HCEC 1CT (cell line): ENCODE measurements at regions not wholly inside any gene's neighbourhood (a gene's known extent, or its start where the extent isn't known, plus 50 kb on each side); places are given as distances from the start of the nearest gene placed in this dataset.

Experiments used
- DNase-seq: peaks from one replicate; pipeline ENCODE4 v3.0.0-alpha.2; 2017

DNA sequence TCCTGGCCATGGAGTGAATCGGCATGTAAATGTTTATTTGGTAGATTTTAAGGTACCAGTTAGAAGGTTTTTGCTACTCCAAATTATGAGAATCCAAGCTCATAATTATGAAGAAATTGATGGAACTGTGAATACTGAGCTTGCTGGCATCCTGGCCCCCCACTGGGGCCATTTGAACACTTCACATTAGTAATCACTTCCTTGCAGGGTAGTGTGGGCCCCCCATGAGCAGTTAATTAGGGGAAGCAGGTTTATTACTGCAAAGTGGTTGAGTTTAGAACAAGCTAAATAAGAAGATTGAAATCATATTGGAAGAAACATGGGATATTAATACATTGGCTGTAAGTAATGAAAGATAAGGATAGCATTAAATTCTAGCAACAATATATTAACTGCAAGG, 86.7 kb downstream of the S1PR1 start:
- no peak for DNase-seq

DNA sequence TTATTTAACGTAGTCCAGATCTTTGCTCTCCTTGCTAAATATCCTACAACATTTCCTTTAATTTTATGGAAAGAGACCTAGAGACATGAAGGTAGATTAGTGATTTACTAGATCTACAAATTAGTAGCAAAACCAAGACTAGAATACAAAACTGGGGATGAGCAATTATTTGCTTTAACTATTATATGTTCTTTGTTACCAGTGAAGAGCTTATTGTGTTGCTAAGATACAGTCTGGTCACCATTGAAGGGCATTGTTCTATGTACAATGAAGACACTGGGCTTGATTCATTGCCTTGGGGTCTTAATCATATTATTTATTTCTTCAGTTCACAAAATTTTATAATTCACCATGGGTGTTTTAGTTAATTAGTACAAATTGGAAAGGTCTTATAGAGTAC, 88.3 kb downstream of the S1PR1 start:
- no peak for DNase-seq

DNA sequence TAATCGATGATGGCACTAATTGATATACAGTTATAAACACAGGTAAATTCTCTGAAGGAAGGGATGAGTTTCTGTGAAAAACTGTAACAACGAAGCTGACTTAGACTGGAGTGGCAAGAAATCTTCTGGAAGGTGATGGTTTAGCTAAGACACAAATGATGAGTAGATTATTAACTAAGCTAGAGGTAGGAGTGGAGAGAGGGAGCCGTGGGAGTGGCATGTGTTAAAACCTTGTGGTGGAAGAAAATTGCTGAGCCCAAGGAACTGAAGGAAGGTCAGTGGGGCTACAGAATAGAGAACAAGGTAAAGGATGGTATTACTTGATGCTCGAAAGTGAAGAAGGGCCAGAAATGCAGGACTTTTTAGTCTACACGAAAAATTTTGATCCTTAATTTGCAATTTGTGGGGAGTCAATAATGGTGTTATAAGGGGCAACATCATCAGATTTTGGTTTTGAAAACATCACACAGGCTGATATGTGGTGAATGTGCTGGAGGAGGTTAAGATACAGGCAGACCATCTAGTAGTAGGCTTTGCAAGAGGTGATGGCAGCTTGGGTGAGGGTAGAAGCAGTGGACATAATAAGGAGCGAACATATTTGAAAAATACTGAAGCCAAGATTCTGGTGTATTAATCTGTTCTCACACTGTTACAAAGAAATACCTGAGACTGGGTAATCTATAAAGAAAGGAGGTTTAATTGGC, 93.8 kb downstream of the S1PR1 start:
- no peak for DNase-seq

DNA sequence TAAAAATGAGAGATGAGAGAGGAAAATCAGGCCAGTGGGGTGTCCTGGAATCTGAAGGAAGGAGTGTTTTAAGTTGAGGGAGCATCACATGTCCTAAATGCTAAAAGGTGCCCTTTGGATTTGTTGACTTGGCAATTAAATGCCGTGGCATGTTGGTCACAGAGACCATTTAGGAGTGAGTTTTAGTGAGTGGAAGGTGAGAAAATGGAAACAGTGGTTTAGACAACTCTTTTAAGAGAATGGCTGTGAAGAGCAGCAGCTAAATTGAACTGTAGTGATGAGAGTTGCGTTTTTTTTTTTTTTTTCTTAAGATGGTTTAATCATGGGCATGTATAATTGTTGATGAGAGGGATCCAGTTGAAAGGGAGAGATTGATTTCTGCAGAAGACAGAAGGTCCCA, 95.0 kb downstream of the S1PR1 start:
- no peak for DNase-seq

DNA sequence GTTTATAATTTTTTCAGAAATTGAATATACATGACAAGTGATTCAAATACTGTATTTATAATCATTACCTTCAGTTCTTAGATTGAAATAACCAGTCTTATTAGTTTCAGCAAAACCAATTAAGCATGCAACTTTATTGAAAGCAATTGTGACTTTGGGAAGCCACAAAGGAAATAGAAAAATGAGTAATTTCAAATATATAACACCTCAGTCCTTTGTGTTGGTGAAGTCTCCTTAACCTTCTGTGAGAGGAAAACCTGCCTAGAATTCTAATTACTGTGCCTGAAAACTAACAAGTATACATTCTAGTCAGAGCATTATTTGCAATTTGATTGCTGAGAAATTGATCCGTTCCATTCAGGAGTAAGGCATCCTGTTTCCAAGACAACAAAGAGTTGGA, 95.8 kb downstream of the S1PR1 start:
- no peak for DNase-seq

DNA sequence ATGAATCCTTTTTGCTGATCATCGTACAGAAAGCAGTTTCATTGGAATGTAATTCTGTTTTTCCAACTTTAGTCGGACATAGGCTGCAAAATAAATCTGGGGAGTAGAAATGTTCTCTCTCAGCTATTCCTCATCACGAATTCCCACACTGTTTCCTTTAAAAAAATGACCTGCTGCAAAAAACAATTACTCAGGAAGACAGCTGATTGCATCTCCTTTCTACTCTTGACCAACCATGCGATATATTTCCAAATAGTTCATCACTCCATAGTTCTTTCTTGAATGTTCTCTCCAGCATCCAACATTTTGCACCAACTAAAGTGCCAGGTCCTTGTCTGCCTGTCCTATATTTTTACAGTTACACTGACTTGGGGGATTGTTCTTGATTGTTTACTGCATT, 96.4 kb downstream of the S1PR1 start:
- no peak for DNase-seq

DNA sequence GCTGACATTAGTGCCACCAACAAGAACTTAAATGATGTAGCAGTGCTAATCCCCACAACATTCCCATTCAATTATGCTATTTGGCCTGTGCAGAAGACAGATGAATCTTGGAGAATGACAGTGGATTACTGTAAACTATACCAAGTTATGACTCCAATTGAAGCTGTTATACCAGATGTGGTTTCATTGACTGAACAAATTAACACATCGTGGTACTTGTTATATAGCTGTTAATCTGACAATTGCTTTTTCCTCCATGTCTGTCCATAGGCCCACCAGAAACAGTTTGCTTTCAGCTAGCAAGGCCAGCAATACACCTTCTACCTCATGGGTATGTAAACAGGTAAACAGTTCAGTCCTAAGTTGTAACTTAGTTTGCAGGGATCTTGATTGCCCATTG, 101.1 kb downstream of the S1PR1 start:
- DNase-seq = no peak

DNA sequence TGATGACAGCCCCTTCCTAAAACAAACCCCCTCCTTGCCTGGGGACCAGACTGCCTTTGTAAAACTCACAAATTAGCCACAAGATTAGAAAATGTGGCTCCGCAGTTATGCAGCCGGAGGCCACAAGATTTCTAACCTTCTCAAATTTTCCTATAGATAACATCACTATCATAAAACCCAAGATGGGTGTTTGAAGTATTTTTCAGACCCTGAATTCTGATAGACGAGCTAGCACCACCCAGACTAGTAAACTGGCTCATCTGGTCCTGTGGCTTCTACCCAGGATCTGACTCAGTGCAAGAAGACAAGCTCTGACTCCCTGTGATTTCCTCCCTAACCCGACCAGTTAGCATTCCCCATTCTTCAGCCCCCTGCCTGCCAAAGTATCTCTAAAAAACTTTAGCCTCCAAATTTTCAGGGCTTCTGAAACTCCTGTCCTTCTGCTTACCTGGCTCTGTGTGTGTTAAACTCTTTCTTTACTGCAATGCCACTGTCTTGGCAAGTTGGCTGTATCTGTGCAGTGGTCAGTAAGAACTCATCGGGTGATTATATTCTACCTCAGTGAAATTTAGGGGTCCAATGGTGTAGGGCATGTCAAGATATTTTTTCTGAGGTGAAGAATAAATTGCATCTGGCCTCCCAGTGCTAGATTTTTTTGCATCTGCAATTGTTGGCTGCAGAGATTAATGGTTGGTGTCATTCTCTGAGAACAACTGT, 102.1 kb downstream of the S1PR1 start:
- DNase-seq = no peak

DNA sequence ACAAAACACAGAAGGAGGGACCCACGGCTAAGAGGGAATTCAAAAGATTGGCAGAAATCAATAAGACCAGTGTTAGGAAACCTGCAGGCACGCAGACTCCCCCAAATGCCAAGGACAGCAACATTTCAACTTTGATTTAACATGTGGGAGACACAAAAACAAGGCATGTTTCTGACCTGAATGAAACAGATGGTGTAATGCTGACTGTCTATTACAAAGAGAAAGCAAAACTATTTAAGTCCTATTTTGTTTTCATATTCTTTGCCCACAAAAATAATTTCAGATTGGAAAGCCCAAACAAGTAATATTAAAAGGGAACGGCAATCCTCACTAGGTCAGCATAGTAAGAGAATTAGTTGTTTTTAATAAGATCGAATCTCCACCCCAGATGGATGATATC, 107.9 kb downstream of the S1PR1 start:
- DNase-seq = no peak

DNA sequence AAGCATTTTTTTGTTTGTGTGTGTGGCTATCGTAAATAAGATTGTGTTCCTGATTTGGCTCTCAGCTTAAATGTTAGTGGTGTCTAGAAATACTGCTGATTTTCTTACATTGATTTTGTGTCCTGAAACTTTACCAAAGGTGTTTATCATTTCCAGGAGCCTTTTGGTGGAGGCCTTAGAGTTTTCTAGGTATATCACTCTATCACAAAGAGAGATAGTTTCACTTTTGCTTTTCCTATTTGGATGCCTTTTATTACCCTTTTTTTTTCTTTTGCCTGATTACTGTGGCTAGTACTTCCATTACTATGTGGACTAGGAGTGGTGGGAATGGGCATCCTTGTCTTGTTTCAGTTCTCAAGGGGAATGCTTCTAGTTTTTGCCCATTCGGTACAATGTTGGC, 109.6 kb downstream of the S1PR1 start:
- no peak for DNase-seq

DNA sequence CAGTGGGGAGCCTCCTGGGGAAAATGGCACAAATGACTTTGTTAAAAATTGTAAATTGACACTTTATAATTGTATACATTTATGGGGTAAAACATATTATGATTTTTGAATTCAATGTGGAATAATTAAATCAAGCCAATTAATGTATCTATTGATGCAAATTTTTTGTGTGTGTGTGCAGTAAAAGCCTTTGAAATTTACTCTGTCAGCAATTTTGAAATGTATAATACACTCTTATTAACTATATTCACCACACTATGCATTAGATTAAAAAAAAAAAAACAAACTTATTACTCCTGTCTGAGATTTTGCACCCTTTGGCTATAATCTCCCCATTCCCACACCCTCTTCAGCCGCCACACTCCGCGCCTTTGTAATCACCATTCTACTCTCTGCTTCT, 119.2 kb downstream of the S1PR1 start:
- no peak for DNase-seq

DNA sequence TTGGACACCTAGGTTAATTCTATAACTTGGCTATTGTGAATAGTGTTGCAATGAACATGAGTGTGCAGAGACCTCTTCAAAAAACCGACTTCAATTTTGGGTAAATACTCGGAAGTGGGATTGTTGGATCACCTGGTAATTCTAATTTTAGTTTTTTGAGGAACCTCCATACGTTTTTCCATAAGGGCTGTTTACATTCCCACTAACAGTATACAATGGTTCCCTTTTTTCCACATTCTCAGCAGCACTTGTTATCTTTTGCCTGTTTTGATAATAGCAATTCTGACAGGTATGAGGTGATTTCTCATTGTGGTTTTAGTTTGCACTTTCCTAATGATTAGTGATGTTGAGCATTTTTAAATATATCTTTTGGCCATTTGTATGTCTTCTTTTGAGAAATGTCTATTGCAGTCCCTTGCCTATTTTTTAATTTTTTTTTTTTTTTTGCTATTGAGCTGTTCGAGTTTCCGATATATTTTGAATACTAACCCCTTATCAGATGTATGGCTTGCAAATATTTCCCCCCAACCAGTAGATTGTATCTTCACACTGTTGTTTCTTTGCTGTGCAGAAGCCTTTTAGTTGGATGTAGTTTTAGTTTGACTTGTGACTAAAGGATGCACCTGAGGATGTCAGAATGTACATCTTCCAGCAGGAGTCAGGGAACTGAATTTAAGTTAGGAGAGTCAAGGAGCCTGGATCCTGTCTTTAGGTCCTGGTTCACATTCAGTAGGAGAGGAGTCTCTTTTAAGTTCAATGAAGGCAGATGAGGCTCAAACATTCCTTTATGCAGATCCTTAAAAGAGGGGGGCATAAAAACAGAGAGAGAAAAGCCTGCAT, 120.0 kb downstream of the S1PR1 start:
- DNase-seq = no peak

DNA sequence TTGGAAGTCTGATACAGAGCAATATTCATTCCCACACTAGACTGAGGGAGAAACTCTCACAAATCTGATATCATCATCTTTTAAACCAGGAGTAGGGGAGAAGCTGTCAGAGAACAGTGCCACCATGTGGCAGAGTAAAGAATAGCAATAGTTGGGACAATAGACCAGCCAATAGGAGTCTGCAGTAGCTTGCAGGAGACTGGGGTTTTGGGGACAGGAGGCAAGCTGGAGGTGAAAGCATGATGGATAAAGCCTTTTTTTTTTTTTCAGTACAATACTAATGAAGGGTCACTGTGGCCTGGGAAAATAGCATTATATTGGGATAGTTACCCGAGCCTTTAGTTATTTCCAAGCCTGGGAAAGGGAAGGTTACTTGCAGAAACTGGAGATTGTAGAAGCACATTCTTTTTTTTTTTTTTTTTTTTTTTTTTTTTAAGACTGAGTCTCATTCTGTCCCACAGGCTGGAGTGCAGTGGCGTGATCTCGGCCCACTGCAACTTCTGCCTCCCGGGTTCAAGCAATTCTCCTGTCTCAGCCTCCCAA, 120.7 kb downstream of the S1PR1 start:
- peak; percentile 60 for DNase-seq

DNA sequence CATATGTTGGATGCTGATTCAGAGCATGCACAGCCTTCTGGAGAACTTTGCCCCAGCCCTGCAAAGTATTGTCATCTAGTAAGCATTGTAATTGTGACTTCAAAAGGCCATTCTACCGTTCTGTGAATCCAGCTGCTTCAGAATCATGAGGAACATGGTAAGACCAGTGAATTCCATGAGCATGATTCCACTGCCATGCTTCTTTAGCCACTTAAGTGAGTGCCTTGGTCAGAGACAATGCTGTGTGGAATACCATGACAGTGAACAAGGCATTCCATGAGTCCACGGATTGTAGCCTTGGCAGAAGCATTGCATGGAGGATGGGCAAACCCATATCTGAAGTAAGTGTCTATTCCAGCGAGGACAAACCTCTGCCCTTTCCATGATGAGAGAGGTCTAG, 123.7 kb downstream of the S1PR1 start:
- DNase-seq = no peak

DNA sequence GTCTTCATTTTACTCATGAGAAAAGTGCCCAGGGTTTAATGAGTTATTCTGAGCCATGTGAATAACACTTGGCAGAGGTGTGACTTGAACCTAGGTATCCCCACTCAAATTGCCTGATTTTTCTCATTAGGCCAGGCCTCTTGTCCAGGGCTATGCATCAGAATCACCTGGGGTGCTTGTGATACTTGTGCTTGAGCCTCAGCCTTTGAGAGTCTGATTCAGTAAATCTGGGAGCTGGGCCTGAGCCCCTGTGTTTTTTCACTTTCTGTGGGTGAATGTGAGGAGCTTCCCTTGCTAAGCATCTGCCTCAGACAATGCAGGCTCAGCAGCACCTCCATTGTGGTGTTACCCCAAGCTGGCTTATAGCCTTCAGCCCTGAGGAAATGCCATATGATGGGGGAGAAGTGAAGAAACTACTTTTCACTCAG, 127.1 kb downstream of the S1PR1 start:
- DNase-seq = no peak

DNA sequence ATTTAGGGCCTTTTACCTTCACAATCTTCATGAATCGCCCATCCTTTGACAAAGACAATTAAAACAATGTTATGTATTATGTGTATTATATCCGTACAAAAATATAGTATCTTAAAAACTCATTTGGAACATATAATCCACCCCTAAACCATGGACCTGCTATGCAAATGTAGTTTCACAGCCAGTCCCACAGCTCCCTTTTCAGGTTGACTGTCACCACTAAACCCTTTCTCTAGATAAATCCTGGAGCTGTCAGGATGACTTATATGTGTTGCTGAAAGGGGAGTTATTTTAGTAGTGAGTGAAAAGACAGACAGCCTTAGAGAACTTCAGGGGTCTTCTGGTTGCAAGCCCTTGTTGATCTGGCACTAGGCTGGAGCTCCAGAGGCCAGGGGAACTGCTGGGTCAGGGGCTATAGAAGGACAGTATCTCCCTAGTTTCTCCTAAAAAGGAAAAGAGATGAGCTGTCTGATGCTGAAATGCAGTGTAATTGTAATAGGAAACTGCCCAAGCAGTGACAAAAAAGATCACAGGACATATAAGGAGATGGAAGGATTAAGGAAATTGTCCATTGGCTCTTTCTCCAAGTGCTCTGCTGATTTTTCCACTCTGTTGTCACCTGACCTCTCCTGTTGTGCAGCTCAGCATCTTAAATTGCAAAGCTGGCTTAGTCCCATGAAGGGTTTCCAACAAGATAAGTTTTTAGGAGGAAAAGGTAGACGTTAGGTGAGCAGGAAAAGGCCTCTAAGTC, 127.7 kb downstream of the S1PR1 start:
- no peak for DNase-seq

DNA sequence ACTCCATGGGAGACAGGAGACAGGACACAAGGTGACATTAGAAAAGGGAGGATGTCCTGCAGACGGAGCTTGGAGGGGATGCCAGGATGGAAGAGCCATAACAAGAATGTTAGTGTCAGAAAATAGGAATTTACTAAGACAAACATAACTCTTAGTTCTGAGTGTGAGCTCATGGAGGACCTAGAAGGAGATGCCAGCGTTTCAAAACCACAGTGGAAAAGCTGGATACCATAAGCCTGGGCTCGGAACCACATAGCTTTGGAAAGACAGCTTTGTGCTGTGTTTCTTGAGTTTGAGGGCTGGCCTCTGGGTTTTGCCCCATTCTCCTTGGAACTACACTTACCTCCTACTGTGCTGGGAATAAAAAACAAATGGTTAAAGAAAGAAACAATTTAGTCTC, 128.4 kb downstream of the S1PR1 start:
- no peak for DNase-seq

DNA sequence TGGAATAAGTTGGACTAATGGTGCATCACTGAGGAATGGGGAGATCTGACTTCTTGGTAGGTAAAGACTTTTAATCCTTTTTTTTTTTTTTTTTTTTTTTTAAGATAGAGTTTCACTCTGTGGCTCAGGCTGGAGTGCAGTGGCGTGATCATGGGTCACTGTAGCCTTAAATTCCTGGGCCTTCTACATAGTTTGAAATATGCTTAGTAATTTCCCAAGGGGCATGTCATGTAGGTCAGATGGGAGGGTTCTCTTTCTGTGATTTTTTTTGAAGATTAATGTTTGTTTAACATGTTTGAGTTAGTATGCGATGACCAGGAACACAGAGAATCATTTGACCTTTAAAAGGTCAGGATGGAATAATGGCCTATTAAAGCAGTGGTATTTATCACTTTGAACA, 129.1 kb downstream of the S1PR1 start:
- no peak for DNase-seq

DNA sequence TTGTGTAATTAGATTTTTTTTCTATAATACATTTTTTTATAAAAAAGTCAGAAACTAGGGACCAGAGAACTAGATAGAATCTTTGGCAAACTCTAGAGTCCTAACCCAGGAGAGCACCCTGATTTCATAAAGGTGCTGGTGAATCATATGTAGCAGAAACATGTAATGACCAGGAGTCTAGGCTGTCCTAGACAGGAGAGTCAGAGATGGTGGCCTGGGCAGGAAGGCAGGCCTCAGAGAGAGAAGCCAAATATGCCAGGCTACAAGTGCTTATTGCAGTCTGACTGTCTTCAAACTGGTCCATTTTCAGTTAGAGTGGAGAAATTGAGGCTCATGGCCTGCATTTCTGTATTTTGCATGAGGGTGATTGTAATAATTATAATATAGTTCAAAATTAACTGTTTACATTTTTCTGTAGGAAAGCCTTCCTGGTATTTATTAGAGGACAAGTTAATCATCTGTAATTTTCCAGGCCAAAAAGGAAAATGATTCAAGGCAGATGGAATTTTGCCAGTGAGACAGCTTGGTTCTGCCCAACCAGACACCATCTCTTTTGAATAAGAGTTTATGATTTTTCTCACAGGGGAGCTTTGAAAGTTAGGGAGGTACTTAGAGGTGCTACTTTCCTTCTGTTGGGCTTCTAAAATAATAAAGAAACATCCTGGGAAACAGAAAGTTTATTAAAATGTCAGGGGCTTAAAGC, 129.8 kb downstream of the S1PR1 start:
- peak; percentile 37 for DNase-seq

DNA sequence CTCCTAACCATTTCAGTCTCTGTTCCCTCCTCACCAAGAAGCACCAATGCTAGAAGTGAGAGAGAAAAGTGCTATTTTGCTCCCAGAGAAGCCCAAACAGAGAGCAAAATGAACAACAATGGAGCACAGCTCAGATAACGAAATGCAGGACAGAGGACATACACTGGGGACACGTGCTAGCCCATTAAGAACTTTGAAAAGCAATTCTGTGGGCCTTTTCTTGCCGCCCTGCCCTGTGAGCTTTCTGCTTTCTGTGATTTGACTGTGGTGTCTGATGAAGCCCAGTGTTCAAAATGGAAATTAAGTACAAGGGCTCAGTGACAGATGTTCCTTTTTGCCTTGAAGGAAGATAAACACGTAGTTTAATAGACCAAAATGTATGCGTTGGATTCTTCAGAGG, 130.8 kb downstream of the S1PR1 start:
- no peak for DNase-seq

DNA sequence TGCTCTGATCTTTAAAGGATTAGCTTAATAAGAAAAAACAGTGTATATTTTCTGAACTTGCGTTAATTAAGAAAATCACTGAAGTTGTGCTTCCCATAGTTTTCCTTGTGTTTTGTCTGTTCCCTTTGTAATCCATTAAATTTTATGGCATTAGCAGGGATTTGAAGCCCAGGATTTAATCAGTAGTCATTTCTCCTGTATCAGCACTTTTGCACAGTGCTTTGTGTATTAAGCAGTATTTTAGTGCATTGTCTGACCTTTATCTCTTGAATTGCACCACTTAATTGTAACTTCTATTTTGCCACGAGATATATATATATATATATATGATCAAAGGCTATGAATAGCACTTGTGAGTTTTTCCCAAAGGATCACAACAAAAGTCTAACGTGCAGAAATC, 133.7 kb downstream of the S1PR1 start:
- no peak for DNase-seq

DNA sequence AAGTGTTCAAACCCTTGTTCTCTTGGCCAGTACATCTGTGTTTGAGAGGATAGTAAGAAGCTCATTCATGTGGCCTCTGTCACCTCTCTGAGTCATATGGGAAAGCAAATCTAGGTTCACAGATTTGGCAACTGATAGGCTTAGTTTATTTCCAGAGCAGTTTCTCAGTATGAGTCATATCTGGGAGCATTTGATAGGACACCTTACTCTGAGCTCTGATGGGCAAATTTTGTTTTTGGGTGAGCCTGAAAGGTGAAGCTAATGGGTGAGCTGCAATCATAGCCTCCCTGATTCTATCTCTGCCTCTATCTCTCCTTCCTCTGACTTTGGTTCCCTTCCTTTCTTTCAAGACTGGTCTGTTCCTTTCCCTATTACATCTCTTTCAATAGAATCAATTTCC, 134.4 kb downstream of the S1PR1 start:
- peak; percentile 86 for DNase-seq
